NCI-H146 treated with DMSO at 0.1 percent for 48 hours (cell line): ENCODE measurements at regions not wholly inside any gene's neighbourhood (a gene's known extent, or its start where the extent isn't known, plus 50 kb on each side); places are given as distances from the start of the nearest gene placed in this dataset.

Source experiments
- DNase-seq: peaks from one replicate; lab custom pipeline; 2025; ENCODE audit not compliant: unreplicated experiment; lab: John Stamatoyannopoulos, UW

DNA sequence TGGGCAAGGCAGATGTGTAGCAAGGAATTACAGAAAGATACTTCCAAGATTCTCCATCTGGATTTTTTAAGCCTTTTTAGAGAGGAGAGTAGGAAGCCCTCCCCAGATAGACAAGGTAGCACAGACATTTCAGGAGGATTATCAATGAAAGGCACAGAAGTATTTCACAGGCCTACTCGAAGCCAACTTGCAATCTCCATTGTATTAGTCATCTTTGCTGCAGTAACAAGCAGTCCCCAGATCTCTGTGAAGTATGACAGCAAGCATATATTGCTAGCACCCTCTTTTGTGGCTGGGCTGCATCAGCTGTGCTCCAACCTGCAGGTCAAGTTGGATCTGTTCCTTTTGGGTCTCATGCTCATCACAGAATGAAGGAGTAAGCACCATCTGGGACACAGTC is 101.6 kb downstream of the MAF start:
- DNase-seq: no peak

DNA sequence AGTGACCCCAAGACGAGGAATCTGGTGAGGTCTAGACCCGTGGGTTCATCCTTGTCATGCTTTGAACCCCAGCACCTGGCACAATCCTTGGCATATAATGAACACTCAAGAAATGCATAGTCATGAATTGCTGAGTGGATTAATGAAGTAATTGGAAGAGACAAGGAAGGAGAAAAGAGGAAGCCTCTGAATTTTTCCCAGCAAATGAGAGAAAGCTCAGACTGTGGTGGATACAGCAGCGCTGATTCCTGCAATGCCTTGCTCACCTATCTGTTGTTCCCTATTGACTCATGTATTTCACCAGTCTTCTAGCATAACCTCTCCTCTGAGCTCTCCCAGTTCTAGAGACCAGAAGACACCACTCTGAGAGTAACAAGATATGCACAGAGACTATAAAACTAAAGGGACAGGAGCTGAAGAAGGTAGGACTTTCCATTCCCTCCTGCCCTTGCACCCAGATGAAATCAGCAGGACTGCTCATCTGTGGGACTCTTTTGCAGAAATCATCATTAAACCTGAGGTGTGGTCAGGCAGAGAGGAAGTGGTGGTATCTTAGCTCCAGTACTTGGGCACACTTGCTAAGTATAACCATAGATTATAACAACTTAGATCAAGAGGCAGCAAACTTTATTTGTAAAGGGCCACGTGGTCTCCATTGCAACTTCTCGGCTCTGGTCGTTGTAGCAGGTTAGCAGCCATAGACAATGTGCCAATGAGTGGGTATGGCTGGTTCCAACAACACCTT is 102.8 kb downstream of the MAF start:
- DNase-seq: no peak

- DNase-seq: no peak
These were observed 106.6 kb downstream of the MAF start for GRCh38 chr16:79493911-79494310.

DNA sequence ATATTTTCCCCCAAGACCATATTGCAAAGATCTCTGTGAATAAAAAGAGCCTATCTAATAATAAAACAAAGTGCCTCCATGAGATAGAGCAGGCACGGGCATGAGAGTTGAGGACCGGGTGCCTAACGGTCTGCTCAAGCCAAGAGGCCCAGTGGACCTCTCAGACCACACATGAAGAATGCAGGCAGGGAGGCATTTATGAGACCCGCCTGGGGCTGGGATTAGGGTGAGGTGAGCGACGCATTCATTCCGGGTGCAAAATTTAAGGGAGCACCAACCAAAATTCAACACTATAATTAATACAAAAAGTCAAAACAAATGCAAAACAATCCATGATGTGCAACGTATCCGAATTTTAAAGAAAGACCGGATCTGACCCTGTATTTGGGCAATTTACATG is 108.5 kb downstream of the MAF start:
- no peak for DNase-seq

DNA sequence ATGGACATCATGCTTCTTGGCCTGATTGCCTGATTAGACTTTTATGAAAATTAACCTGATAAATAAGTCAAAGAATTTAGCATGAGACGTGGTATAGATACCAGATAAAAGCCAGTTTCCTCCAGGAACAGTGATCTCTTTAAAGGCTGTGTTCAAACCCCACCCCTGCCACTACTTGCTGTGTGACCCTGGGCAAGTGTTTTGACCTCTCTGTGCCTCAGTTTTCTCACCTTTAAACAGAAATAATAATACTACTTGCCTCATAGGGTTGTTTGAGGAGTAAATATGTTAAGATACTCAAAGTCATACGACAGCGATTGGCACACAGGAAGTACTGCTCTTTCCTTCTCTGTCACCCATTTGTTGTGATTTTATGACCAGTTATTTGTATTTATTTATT is 115.5 kb downstream of the MAF start:
- DNase-seq: no peak

GRCh38 chr16:79484237-79484636 is 116.3 kb downstream of the MAF start:
- DNase-seq: no peak

DNA sequence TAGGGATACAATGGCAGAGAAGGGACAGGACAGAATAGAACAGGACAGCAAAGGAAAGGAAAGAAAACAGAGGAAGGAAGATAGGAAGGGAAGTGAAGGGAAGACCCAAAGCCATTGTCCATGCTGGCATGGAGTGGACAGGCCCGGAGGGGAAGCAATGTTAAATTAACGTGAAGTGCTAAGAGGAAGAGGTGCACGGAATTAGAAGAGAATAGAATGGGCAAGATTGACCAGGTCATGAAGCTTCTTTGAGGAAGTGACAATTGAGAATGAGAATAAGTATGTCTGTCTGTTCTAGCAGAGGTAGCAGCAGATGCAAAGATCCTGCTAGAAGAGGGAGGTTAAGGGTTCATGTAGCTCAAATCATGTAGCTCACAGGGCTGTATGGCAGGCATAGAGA is 117.2 kb downstream of the MAF start:
- DNase-seq: no peak

GRCh38 chr16:79482011-79482410 is 118.5 kb downstream of the MAF start:
- DNase-seq: no peak

DNA sequence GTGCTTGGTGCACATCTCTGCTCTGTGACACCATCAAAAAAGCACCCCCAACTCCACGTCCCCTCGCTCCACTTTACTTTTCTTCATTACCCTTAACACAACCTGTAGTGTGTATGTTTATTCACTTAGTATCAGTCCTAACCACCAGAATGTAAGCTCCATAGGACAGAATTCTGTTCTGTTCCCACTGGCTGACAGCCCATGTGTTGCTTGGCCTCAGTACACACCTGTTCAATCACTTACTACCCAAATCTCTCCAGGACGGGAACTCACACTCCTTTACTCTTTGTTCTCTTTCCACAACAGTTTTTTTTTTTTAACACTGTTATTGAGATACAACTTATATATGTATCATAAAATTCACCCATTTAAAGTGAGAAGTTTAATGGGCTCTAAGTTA is 119.6 kb downstream of the MAF start:
- no peak for DNase-seq

- DNase-seq: no peak
These were observed 120.5 kb downstream of the MAF start for GRCh38 chr16:79480056-79480455.

DNA sequence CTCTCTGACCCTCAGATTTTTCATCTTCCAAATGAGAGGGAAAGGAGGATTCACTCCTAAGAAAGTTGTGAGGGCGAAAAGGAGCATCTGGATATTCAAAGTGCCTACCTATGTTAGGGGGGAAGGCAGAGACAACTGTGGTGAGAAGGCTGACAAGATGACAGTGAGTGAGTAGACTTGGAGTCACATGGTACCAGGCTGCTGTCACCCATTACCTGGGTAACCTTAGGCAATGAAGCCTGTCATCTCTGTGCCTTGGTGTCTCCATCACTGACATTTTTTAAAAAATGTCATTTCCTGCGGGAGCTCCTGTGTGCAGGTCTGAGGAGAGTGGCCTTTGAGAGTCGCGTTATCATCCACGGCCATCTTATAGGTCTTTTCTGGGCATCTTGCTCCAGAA is 124.0 kb downstream of the MAF start:
- DNase-seq: no peak

GRCh38 chr16:79475841-79476240 is 124.7 kb downstream of the MAF start:
- no peak for DNase-seq

DNA sequence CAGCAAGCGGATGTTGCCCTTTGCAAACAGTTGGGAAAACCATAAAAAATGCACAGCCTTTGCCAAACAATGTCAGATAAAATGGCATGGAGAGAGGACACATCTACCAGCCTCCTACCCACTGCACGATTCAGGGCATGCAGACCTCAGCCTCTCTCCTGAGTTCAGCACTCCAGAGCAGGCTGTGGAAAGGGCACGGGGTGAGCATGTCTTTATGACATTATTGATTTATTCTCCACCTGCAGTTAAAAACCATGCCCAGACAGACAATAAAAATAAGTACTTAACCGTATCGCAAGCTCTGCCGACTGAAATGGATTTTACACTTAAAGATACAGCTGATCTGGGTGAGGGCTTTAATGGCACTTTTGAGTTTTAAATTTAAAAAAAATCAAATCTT is 127.1 kb downstream of the MAF start:
- no peak for DNase-seq

GRCh38 chr16:79472426-79472825 is 128.1 kb downstream of the MAF start:
- no peak for DNase-seq

DNA sequence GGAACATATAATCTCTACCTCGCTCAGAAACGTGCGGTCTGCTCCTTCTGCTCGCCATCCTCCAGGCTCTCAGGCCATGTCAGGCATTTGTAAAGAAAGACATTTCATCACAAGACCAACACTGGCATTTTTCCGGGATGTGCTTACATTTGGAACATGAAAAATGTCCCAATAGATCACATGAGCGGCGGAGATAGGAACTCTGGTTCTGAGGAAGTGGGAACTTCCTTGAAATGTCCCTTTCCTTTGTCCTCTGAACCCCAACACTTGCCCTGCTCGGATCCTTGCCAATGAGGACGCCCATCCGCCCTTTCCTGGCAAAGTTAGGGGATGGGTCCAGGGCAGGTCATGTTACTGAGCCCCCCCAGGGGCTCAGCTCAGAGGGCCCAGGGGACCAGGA is 130.5 kb downstream of the MAF start:
- no peak for DNase-seq

- DNase-seq: no peak
These were observed 131.9 kb downstream of the MAF start for GRCh38 chr16:79468631-79469030.

DNA sequence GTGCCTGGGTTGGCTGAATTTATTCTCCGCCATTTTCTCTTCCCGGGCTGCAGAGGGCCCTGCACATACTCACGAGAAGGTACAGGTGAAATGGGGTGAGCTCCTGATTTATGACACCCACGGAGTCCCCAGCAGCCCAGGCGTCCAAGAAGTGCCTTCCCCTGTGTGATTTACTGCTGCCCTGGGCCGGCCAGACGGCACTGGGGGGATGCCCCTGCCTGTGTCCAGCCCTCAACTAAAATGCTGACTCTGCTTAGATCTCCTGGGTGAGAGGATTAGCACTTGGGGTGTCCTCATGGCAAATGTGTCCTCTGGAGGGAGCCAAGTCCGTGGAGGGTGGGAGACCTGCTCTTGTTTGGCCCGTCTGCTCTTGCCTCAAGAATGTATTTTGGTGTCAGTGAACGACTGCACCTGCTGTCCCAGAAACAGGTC is 132.4 kb downstream of the MAF start:
- no peak for DNase-seq

GRCh38 chr16:79466111-79466510 is 134.4 kb downstream of the MAF start:
- no peak for DNase-seq

- DNase-seq: no peak
These were observed 136.7 kb downstream of the MAF start for GRCh38 chr16:79463841-79464240.

- no peak for DNase-seq
These were observed 144.5 kb downstream of the MAF start for GRCh38 chr16:79456036-79456435.

DNA sequence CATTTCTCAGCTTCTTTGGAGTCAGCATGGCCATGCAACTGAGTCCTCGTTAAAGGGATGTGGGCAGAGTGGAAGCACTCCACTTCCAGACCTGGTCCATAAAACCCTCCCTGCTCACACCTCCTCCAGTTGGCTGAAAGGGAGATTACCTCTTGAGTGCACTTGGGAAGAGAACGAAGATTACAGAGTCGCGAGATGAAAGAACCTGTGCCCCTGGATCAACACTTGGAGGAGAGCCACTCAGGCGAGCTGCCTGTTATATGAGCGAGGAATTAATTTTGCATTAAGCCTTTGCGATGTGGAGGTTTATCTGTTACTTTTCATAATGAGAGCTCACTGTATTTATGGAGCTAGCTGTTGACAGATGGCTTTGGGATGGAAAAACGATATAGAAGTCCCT is 147.9 kb downstream of the MAF start:
- DNase-seq: no peak

DNA sequence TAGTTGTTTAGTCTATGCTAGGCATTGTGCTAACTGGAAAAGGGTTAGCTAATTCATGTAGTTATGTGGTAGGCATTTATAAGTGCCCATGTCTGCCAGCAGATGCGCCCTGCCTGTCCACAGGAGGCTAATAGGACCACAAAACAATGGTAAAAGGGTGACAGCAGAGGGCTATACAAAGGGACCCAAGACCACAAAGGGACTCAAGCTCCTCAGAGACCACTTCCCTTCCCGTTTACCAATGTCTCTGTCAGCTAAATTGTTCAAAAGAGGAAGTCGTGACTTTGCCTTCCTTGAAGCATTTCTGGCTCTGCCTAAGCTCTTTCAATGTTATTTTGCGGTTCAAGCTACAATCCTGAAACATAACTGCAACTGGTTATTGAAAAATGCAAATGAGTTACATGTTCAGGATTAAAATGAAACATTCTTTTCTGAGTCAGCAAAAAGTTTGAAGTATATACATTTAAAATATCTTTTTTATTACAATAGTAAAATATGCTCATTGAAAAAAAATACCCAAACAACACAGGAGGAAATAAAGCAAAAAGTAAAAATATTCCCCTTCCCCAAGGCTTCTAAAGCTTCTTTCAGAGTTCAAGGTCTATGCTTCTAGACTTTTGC is 149.2 kb downstream of the MAF start:
- no peak for DNase-seq

- DNase-seq: no peak
These were observed 150.6 kb downstream of the MAF start for GRCh38 chr16:79449900-79450299.
